Activated naive CD4-positive, alpha-beta T cell treated with anti-CD3 and anti-CD28 coated beads for 36 hours (primary cell): ENCODE measurements at regions not wholly inside any gene's neighbourhood (a gene's known extent, or its start where the extent isn't known, plus 50 kb on each side); places are given as distances from the start of the nearest gene placed in this dataset.
A peak's percentile ranks its signal among the peaks of the same experiment; 100 is the strongest.

Experiments
- CTCF ChIA-PET: fragments of 350-600 bp; sonication (Branson Sonifier 250); formaldehyde crosslinking; loops from one replicate; lab custom pipeline; 2021; ENCODE audit warnings: antibody characterized with exemption; lab: Charles Lee
- DNase-seq: peaks from one replicate; pipeline ENCODE4 v3.0.0-alpha.2; 2020
- H3K27ac Mint-ChIP-seq: one replicate; pipeline ENCODE4 v1.8.0; 2021; ENCODE audit warnings: mild to moderate bottlenecking, mixed read lengths
- H3K27me3 Mint-ChIP-seq: one replicate; pipeline ENCODE4 v1.8.0; 2021; ENCODE audit warnings: low read depth, mixed read lengths
- H3K36me3 Mint-ChIP-seq: one replicate; pipeline ENCODE4 v1.8.0; 2021; ENCODE audit warnings: low read depth, mixed read lengths
- H3K4me1 Mint-ChIP-seq: one replicate; pipeline ENCODE4 v1.8.0; 2021; ENCODE audit warnings: low read depth, mixed read lengths
- H3K4me3 Mint-ChIP-seq: one replicate; pipeline ENCODE4 v1.8.0; 2021; ENCODE audit warnings: mild to moderate bottlenecking, moderate library complexity, mixed read lengths
- H3K9me3 Mint-ChIP-seq: one replicate; pipeline ENCODE4 v1.8.0; 2021; ENCODE audit warnings: mixed read lengths
- intact Hi-C: fragments of 100-400 bp; cut with micrococcal nuclease; formaldehyde crosslinking; loops from one replicate; pipeline ENCODE4 v1.15.1; 2023

DNA sequence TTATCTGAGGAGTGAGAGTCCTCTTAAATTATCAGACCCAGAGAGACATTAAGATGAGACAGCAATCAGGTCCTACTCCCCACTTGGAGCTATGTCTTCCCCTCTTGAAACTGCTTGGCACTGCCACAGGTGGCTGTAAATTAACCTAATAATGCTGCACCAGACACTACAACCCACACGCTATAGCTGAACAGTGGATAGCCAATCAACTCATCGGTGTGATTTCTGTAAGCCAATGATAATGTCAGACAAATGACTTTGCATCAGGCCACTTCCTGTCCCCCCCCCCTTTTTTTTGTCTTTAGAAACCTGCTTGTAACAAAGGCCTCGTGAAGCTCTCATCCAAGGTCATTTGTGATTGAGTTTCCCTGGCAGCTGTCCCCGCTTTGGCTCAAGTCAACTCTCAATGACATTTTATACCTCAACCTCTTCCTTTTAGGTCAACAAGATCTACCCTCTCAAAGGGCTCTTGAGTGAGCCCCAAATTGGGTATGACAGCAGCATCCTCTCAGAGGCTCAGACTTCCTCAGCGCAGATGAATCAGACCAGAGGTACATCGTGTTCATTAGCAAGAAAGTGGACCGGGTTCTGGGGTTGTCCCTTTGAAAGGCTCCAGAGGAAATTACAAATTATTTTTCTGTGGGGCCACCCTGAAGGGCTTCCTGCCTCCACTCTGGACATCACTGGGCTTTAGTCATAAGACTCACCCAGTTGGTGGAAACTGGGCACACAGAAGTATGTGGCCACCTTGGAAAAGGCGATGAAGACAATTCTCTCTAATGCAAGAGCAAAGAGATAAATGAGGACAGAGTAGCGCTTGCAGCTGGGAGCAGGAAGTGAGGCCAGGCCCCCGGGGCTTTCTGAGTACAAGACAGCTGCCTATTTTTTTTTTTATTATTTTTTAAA lies 73.6 kb downstream of the COPS8 start:
- intact Hi-C loops: loop anchor here (5.0 kb wide), 1 partner anchor 273 kb away; no protein-coding TSS in a partner anchor
- H3K27me3 Mint-ChIP-seq: no peaks in the 10 kb centered on the region
- no peak for DNase-seq
- H3K36me3 Mint-ChIP-seq: no peaks in the 10 kb centered on the region
- H3K9me3 Mint-ChIP-seq: no peaks in the 10 kb centered on the region
- H3K27ac Mint-ChIP-seq: peak overlapping the region; percentile 66
- no peak overlapping the region for H3K4me3 Mint-ChIP-seq
- CTCF ChIA-PET: interaction anchor here (1.2 kb wide), 1 partner anchor 165 kb away, joined by 3 read pairs; no protein-coding TSS in a partner anchor
- peaks cover 30% of the 10 kb centered on the region for H3K4me1 Mint-ChIP-seq

DNA sequence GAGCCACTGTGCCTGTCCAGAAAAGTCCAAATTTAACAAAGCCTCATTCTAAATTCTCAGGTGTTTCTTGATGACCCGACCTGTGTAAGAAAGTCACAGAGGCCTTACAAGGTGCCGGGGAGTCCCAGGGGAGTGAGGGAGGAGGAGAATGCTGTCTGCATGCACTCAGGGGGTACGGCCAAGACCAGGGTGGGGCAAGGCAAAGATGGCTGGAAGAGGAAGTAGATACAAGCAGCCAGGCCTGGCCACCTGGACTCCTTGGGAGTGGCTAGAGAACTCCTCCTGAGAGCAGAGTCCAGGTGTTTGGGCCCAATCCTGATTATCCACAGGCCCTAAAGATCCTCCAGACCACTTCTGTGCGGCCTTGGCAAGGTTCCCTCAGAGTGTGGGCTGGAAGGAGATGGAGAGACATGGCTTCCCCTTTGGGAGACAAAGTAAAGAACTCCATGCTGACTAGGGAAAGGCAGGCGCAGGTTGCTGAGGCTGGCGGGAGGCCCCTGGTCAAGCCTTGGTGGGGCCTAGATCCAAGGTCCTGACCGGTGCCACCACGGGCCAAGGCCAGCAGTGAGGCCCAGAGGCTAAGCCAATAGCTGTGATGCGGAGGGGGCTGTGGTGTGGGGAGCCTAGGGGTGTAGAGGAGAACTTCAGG lies 74.7 kb downstream of the COPS8 start:
- no peaks in the 10 kb centered on the region for H3K36me3 Mint-ChIP-seq
- H3K27me3 Mint-ChIP-seq: no peaks in the 10 kb centered on the region
- peaks cover 22% of the 10 kb centered on the region for H3K4me1 Mint-ChIP-seq
- CTCF ChIA-PET: interaction anchor here (0.5 kb wide), 1 partner anchor 9 kb away, joined by 5 read pairs; no protein-coding TSS in a partner anchor
- H3K4me3 Mint-ChIP-seq: no peak overlapping the region
- no peak for DNase-seq
- no peak overlapping the region for H3K27ac Mint-ChIP-seq
- intact Hi-C loops: no loop called here
- H3K9me3 Mint-ChIP-seq: no peaks in the 10 kb centered on the region

- H3K27ac Mint-ChIP-seq: no peak overlapping the region
- H3K36me3 Mint-ChIP-seq: no peaks in the 10 kb centered on the region
- H3K4me1 Mint-ChIP-seq: peaks cover 14% of the 10 kb centered on the region
- no peak for DNase-seq
- intact Hi-C loops: no loop called here
- H3K27me3 Mint-ChIP-seq: peaks cover 2% of the 10 kb centered on the region
- CTCF ChIA-PET: interaction anchor here (0.8 kb wide), 1 partner anchor 27 kb away, joined by 4 read pairs; no protein-coding TSS in a partner anchor
- H3K4me3 Mint-ChIP-seq: no peak overlapping the region
- H3K9me3 Mint-ChIP-seq: no peaks in the 10 kb centered on the region
Measured at GRCh38 chr2:237161189-237161588, 75.5 kb downstream of the COPS8 start.

- Mint-ChIP-seq H3K4me1 (peaks cover 11% of the 10 kb centered on the region), H3K9me3 (no peaks in the 10 kb centered on the region), H3K36me3 (no peaks in the 10 kb centered on the region), H3K27me3 (peaks cover 2% of the 10 kb centered on the region), H3K4me3 (no peak overlapping the region), H3K27ac (no peak overlapping the region)
- intact Hi-C loops: no loop called here
- CTCF ChIA-PET: interaction anchor here (0.7 kb wide), 1 partner anchor 183 kb away, joined by 3 read pairs; no protein-coding TSS in a partner anchor
- DNase-seq: no peak
Measured at GRCh38 chr2:237162959-237163358, 77.3 kb downstream of the COPS8 start.

- intact Hi-C loops: no loop called here
- H3K27me3 Mint-ChIP-seq: peaks cover 2% of the 10 kb centered on the region
- peaks cover 4% of the 10 kb centered on the region for H3K9me3 Mint-ChIP-seq
- H3K4me1 Mint-ChIP-seq: peaks cover under 1% of the 10 kb centered on the region
- DNase-seq: no peak
- CTCF ChIA-PET: interaction anchor here (0.7 to 1.1 kb wide), 3 partner anchors 63 to 345 kb away, joined by 3 read pairs; no protein-coding TSS in a partner anchor
- H3K27ac Mint-ChIP-seq: no peak overlapping the region
- no peaks in the 10 kb centered on the region for H3K36me3 Mint-ChIP-seq
- no peak overlapping the region for H3K4me3 Mint-ChIP-seq
Measured at GRCh38 chr2:237164474-237165042, 78.9 kb downstream of the COPS8 start.

- CTCF ChIA-PET: interaction anchor here (0.6 to 1.1 kb wide), 6 partner anchors 62 to 575 kb away, joined by 3 to 5 read pairs (median 3); no protein-coding TSS in a partner anchor
- no peak overlapping the region for H3K4me3 Mint-ChIP-seq
- H3K36me3 Mint-ChIP-seq: no peaks in the 10 kb centered on the region
Measured at GRCh38 chr2:237165405-237166276, 80.0 kb downstream of the COPS8 start.

DNA sequence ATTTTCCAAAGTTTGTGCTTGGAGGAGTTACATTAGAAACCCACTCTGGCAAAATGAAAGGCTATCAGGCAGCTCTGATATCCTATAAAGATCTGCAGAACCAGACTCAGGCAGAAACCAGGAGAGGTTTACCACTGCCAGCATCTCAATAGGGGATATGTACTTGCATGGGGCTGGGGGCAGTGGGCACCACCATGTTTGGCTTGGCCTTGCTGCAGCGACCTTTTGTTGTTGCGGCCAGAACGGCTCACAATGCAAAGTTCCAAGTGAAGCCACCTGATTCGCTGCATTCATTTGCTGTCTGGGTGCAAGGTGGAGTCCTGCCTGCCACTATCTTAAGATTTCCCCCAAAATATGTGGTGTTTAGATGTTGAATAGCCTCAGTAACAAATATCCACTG lies 81.3 kb downstream of the COPS8 start:
- Mint-ChIP-seq H3K9me3 (peaks cover 4% of the 10 kb centered on the region), H3K4me3 (no peak overlapping the region), H3K36me3 (no peaks in the 10 kb centered on the region), H3K4me1 (no peaks in the 10 kb centered on the region), H3K27me3 (peaks cover 5% of the 10 kb centered on the region), H3K27ac (no peak overlapping the region)
- intact Hi-C loops: no loop called here
- CTCF ChIA-PET: no interaction called here
- no peak for DNase-seq

More at GRCh38 chr2:237165405-237166276, 80.0 kb downstream of the COPS8 start:
- Mint-ChIP-seq H3K4me1 (no peaks in the 10 kb centered on the region), H3K27me3 (peaks cover 2% of the 10 kb centered on the region), H3K9me3 (peaks cover 4% of the 10 kb centered on the region), H3K27ac (no peak overlapping the region)
- DNase-seq: no peak
- intact Hi-C loops: no loop called here

DNA sequence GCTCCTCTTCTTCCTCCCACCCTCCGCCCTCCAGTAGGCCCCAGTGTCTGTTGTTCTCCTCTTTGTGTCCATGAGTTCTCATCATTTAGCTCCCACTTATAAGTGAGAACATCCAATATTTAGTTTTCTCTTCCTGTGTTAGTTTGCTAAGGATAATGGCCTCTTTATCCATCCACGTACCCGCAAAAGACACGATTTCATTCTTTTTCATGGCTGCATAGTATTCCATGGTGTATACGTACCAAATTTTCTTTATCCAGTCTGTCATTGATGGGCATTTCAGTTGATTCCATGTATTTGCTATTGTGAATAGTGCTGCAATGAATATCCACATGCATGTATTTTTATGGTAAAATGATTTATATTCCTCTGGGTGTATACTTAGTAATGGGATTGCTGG lies 82.2 kb downstream of the COPS8 start:
- CTCF ChIA-PET: no interaction called here
- Mint-ChIP-seq H3K4me3 (no peak overlapping the region), H3K9me3 (peaks cover 4% of the 10 kb centered on the region), H3K4me1 (no peaks in the 10 kb centered on the region), H3K27ac (no peak overlapping the region), H3K27me3 (peaks cover 5% of the 10 kb centered on the region), H3K36me3 (no peaks in the 10 kb centered on the region)
- DNase-seq: no peak
- intact Hi-C loops: no loop called here

DNA sequence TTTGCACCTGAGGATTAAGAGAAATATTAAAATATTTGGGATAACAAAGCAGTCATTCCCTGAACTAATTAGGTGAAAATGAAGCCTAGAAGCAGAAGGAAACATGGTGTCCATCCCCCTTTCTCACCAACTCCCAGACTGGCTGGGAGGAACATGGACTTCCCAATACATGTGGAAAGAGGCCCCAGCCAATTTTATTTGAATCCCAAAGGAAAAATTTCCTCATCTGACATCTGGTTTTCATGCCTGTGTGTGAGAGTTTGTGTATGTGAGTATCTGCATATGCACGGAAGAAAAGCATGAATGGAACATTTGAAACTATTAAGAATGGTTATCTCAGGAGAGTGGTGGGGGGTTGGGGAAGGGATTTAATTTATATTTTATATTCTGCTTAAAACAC lies 84.3 kb downstream of the COPS8 start:
- Mint-ChIP-seq H3K9me3 (peaks cover 6% of the 10 kb centered on the region), H3K4me3 (no peak overlapping the region), H3K4me1 (no peaks in the 10 kb centered on the region), H3K27me3 (peaks cover 10% of the 10 kb centered on the region), H3K36me3 (no peaks in the 10 kb centered on the region), H3K27ac (no peak overlapping the region)
- no peak for DNase-seq
- intact Hi-C loops: no loop called here
- CTCF ChIA-PET: no interaction called here

GRCh38 chr2:237171396-237171795 lies 85.7 kb downstream of the COPS8 start:
- Mint-ChIP-seq H3K27ac (no peak overlapping the region), H3K36me3 (no peaks in the 10 kb centered on the region), H3K27me3 (peaks cover 14% of the 10 kb centered on the region), H3K9me3 (peaks cover 6% of the 10 kb centered on the region), H3K4me3 (no peak overlapping the region), H3K4me1 (no peaks in the 10 kb centered on the region)
- CTCF ChIA-PET: no interaction called here
- intact Hi-C loops: no loop called here
- DNase-seq: no peak

- peaks cover 6% of the 10 kb centered on the region for H3K9me3 Mint-ChIP-seq
- no peak for DNase-seq
- H3K27me3 Mint-ChIP-seq: peaks cover 17% of the 10 kb centered on the region
- no peaks in the 10 kb centered on the region for H3K36me3 Mint-ChIP-seq
- no peak overlapping the region for H3K4me3 Mint-ChIP-seq
- H3K4me1 Mint-ChIP-seq: no peaks in the 10 kb centered on the region
- H3K27ac Mint-ChIP-seq: no peak overlapping the region
- intact Hi-C loops: no loop called here
- CTCF ChIA-PET: no interaction called here
Measured at GRCh38 chr2:237171881-237172280, 86.2 kb downstream of the COPS8 start.
